ENCODE measurements at regions not wholly inside any gene's neighbourhood (a gene's known extent, or its start where the extent isn't known, plus 50 kb on each side); places are given as distances from the start of the nearest gene placed in this dataset.

- H3K9me3 ChIP-seq (ENCODE audit: low read length), result no peaks in the 10 kb centered on the region
- no TSS peak for BruUV-seq (replicated peaks)
- TF ChIP-seq, protein P1, sequence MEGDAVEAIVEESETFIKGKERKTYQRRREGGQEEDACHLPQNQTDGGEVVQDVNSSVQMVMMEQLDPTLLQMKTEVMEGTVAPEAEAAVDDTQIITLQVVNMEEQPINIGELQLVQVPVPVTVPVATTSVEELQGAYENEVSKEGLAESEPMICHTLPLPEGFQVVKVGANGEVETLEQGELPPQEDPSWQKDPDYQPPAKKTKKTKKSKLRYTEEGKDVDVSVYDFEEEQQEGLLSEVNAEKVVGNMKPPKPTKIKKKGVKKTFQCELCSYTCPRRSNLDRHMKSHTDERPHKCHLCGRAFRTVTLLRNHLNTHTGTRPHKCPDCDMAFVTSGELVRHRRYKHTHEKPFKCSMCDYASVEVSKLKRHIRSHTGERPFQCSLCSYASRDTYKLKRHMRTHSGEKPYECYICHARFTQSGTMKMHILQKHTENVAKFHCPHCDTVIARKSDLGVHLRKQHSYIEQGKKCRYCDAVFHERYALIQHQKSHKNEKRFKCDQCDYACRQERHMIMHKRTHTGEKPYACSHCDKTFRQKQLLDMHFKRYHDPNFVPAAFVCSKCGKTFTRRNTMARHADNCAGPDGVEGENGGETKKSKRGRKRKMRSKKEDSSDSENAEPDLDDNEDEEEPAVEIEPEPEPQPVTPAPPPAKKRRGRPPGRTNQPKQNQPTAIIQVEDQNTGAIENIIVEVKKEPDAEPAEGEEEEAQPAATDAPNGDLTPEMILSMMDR (conservative IDR thresholded peaks at IDR 0.05; ENCODE audit: low read length), result no peak
- no peak for TF ChIP-seq EZH2phosphoT487 (IDR thresholded peaks at IDR 0.05; ENCODE audit: borderline replicate concordance, low read depth, low read length)
- DNase-seq (ENCODE audit: low spot score), result no peak
- intact Hi-C loops (cut with micrococcal nuclease; ENCODE audit: unreplicated experiment), result no loop called here
- H4K20me1 ChIP-seq (ENCODE audit: insufficient read depth, low read length), result no peaks in the 10 kb centered on the region
- H3K4me1 ChIP-seq (ENCODE audit: insufficient read depth, low read length, poor library complexity, severe bottlenecking), result no peaks in the 10 kb centered on the region
- no peaks in the 10 kb centered on the region for H3K36me3 ChIP-seq (ENCODE audit: insufficient read depth, low read length)
- H3K27ac ChIP-seq (ENCODE audit: low read depth, low read length, poor library complexity, severe bottlenecking), result no peak overlapping the region
- H2AFZ ChIP-seq (ENCODE audit: low read length), result no peak overlapping the region
- ChIA-PET POLR2A (no interaction called here), CTCF (ENCODE audit: unreplicated experiment) (no interaction called here)
- H3K79me2 ChIP-seq (ENCODE audit: insufficient read depth, low read depth, low read length), result no peaks in the 10 kb centered on the region
- no peak overlapping the region for H3K4me2 ChIP-seq (ENCODE audit: low read length)
- H3K4me3 ChIP-seq (ENCODE audit: low read depth, low read length, poor library complexity, severe bottlenecking), result no peak overlapping the region
- H3K9me2 ChIP-seq (ENCODE audit: insufficient read depth, low read length), result no peaks in the 10 kb centered on the region
These were observed 258.1 kb upstream of the C1orf87 start for GRCh38 chr1:60331647-60332046.

DNA sequence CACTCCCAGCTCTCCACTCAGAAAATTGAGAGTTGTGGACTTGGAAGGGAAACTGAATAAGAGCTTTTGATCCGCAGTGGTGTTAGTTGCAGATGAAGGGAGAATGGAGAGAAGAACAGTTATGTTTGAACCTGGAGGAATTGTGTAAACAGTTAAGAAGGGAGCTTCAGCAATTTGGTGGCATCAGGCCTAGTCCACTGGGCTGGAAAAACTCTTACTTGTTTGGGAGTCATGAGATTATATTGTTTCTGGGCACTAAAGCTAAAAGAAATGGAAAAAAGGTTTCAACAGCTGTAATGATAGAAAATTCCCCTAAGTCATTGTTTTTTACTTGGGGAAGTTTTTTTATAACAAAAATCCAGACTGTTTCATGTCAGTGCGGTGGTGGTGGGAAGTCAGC lies 256.1 kb upstream of the C1orf87 start:
- H3K9me3 ChIP-seq (ENCODE audit: low read length), result no peaks in the 10 kb centered on the region
- no peak overlapping the region for H3K4me3 ChIP-seq (ENCODE audit: low read depth, low read length, poor library complexity, severe bottlenecking)
- H3K4me1 ChIP-seq (ENCODE audit: insufficient read depth, low read length, poor library complexity, severe bottlenecking), result no peaks in the 10 kb centered on the region
- TF ChIP-seq, protein P1 (conservative IDR thresholded peaks at IDR 0.05; ENCODE audit: low read length), result no peak
- TF ChIP-seq EZH2phosphoT487 (IDR thresholded peaks at IDR 0.05; ENCODE audit: borderline replicate concordance, low read depth, low read length), result no peak
- H3K79me2 ChIP-seq (ENCODE audit: insufficient read depth, low read depth, low read length), result no peaks in the 10 kb centered on the region
- intact Hi-C loops (cut with micrococcal nuclease; ENCODE audit: unreplicated experiment), result no loop called here
- POLR2A ChIA-PET, result no interaction called here
- H3K36me3 ChIP-seq (ENCODE audit: insufficient read depth, low read length), result no peaks in the 10 kb centered on the region
- H3K9me2 ChIP-seq (ENCODE audit: insufficient read depth, low read length), result no peaks in the 10 kb centered on the region
- no peak overlapping the region for H3K4me2 ChIP-seq (ENCODE audit: low read length)
- no peak for DNase-seq (ENCODE audit: low spot score)
- CTCF ChIA-PET (ENCODE audit: unreplicated experiment), result no interaction called here
- H2AFZ ChIP-seq (ENCODE audit: low read length), result no peak overlapping the region
- H3K27ac ChIP-seq (ENCODE audit: low read depth, low read length, poor library complexity, severe bottlenecking), result no peak overlapping the region
- H4K20me1 ChIP-seq (ENCODE audit: insufficient read depth, low read length), result no peaks in the 10 kb centered on the region
- no TSS peak for BruUV-seq (replicated peaks)

- intact Hi-C loops (cut with micrococcal nuclease; ENCODE audit: unreplicated experiment), result no loop called here
- Histone ChIP-seq H3K36me3 (ENCODE audit: insufficient read depth, low read length) (no peaks in the 10 kb centered on the region), H3K79me2 (ENCODE audit: insufficient read depth, low read depth, low read length) (no peaks in the 10 kb centered on the region), H3K9me3 (ENCODE audit: low read length) (no peaks in the 10 kb centered on the region), H3K9me2 (ENCODE audit: insufficient read depth, low read length) (no peaks in the 10 kb centered on the region), H4K20me1 (ENCODE audit: insufficient read depth, low read length) (no peaks in the 10 kb centered on the region), H3K27ac (ENCODE audit: low read depth, low read length, poor library complexity, severe bottlenecking) (no peak overlapping the region), H3K4me2 (ENCODE audit: low read length) (no peak overlapping the region), H3K4me3 (ENCODE audit: low read depth, low read length, poor library complexity, severe bottlenecking) (no peak overlapping the region), H3K4me1 (ENCODE audit: insufficient read depth, low read length, poor library complexity, severe bottlenecking) (no peaks in the 10 kb centered on the region), H2AFZ (ENCODE audit: low read length) (no peak overlapping the region)
- no peak for TF ChIP-seq EZH2phosphoT487 (IDR thresholded peaks at IDR 0.05; ENCODE audit: borderline replicate concordance, low read depth, low read length)
- TF ChIP-seq, protein P1 (conservative IDR thresholded peaks at IDR 0.05; ENCODE audit: low read length), result no peak
- DNase-seq (ENCODE audit: low spot score), result no peak
- CTCF ChIA-PET (ENCODE audit: unreplicated experiment), result no interaction called here
- POLR2A ChIA-PET, result interaction anchor here (0.7 kb wide), 1 partner anchor 28 kb away, joined by 3 read pairs; no protein-coding TSS in a partner anchor
- BruUV-seq (replicated peaks), result no TSS peak
These were observed 238.3 kb upstream of the C1orf87 start for GRCh38 chr1:60311838-60312237.

All from OCI-LY7 (cell line).